ENCODE measurements at regions not wholly inside any gene's neighbourhood (a gene's known extent, or its start where the extent isn't known, plus 50 kb on each side); places are given as distances from the start of the nearest gene placed in this dataset.
"Not testable (repeated sequence)": the region's sequence is repeated elsewhere in the genome, so short reads cannot be mapped to it uniquely, and the experiment has no call there.

- not testable (repeated sequence) for H3K27ac Mint-ChIP-seq
Observed at GRCh38 chr5:90208323-90208722, 201.2 kb downstream of the CETN3 start.

GRCh38 chr5:90201923-90202322 is 207.6 kb downstream of the CETN3 start:
- H3K27me3 Mint-ChIP-seq = no peaks in the 10 kb centered on the region
- intact Hi-C loops (cut with micrococcal nuclease) = no loop called here
- H3K36me3 Mint-ChIP-seq (ENCODE audit: low read depth) = no peaks in the 10 kb centered on the region
- no peak for DNase-seq
- no peaks in the 10 kb centered on the region for H3K4me1 Mint-ChIP-seq
- H3K9me3 Mint-ChIP-seq = no peaks in the 10 kb centered on the region
- H3K4me3 Mint-ChIP-seq = no peak overlapping the region
- H3K27ac Mint-ChIP-seq = no peak overlapping the region

More at GRCh38 chr5:90208323-90208722, 201.2 kb downstream of the CETN3 start:
- H3K27me3 Mint-ChIP-seq; intact Hi-C loops (cut with micrococcal nuclease); H3K4me3 Mint-ChIP-seq; DNase-seq; H3K36me3 Mint-ChIP-seq (ENCODE audit: low read depth); H3K4me1 Mint-ChIP-seq; H3K9me3 Mint-ChIP-seq: not testable (repeated sequence)

- no peak for DNase-seq
- intact Hi-C loops (cut with micrococcal nuclease) = no loop called here
- Mint-ChIP-seq H3K27me3 (no peaks in the 10 kb centered on the region), H3K9me3 (no peaks in the 10 kb centered on the region), H3K36me3 (ENCODE audit: low read depth) (no peaks in the 10 kb centered on the region), H3K4me3 (no peak overlapping the region), H3K4me1 (no peaks in the 10 kb centered on the region), H3K27ac (no peak overlapping the region)
Observed at GRCh38 chr5:90193185-90193822, 216.3 kb downstream of the CETN3 start.

GRCh38 chr5:90191352-90192045 is 218.1 kb downstream of the CETN3 start:
- Mint-ChIP-seq H3K4me3 (no peak overlapping the region), H3K4me1 (no peaks in the 10 kb centered on the region), H3K27ac (no peak overlapping the region), H3K36me3 (ENCODE audit: low read depth) (no peaks in the 10 kb centered on the region), H3K9me3 (no peaks in the 10 kb centered on the region), H3K27me3 (no peaks in the 10 kb centered on the region)
- no peak for DNase-seq
- intact Hi-C loops (cut with micrococcal nuclease) = no loop called here

GRCh38 chr5:90185897-90186468 is 223.6 kb downstream of the CETN3 start:
- no peaks in the 10 kb centered on the region for H3K4me1 Mint-ChIP-seq
- no peaks in the 10 kb centered on the region for H3K27me3 Mint-ChIP-seq
- intact Hi-C loops (cut with micrococcal nuclease) = no loop called here
- no peak overlapping the region for H3K4me3 Mint-ChIP-seq
- H3K36me3 Mint-ChIP-seq (ENCODE audit: low read depth) = no peaks in the 10 kb centered on the region
- H3K9me3 Mint-ChIP-seq = no peaks in the 10 kb centered on the region
- no peak for DNase-seq
- H3K27ac Mint-ChIP-seq = no peak overlapping the region

- Mint-ChIP-seq H3K4me1 (no peaks in the 10 kb centered on the region), H3K4me3 (no peak overlapping the region), H3K9me3 (no peaks in the 10 kb centered on the region), H3K27me3 (no peaks in the 10 kb centered on the region), H3K36me3 (ENCODE audit: low read depth) (no peaks in the 10 kb centered on the region), H3K27ac (no peak overlapping the region)
- DNase-seq = no peak
- intact Hi-C loops (cut with micrococcal nuclease) = no loop called here
Observed at GRCh38 chr5:90184764-90185163, 224.8 kb downstream of the CETN3 start.

GRCh38 chr5:90182726-90183125 is 226.8 kb downstream of the CETN3 start:
- no peaks in the 10 kb centered on the region for H3K4me1 Mint-ChIP-seq
- H3K27me3 Mint-ChIP-seq = no peaks in the 10 kb centered on the region
- intact Hi-C loops (cut with micrococcal nuclease) = no loop called here
- H3K27ac Mint-ChIP-seq = no peak overlapping the region
- no peaks in the 10 kb centered on the region for H3K9me3 Mint-ChIP-seq
- no peak for DNase-seq
- no peaks in the 10 kb centered on the region for H3K36me3 Mint-ChIP-seq (ENCODE audit: low read depth)
- H3K4me3 Mint-ChIP-seq = no peak overlapping the region

- no peak for DNase-seq
- no peaks in the 10 kb centered on the region for H3K36me3 Mint-ChIP-seq (ENCODE audit: low read depth)
- no peak overlapping the region for H3K4me3 Mint-ChIP-seq
- H3K27me3 Mint-ChIP-seq = no peaks in the 10 kb centered on the region
- no peaks in the 10 kb centered on the region for H3K4me1 Mint-ChIP-seq
- H3K27ac Mint-ChIP-seq = no peak overlapping the region
- intact Hi-C loops (cut with micrococcal nuclease) = no loop called here
- H3K9me3 Mint-ChIP-seq = peaks cover 8% of the 10 kb centered on the region
Observed at GRCh38 chr5:90174236-90174635, 235.3 kb downstream of the CETN3 start.

- H3K27ac Mint-ChIP-seq = no peak overlapping the region
Observed at GRCh38 chr5:90173299-90174030, 236.1 kb downstream of the CETN3 start.

GRCh38 chr5:90171466-90171865 is 238.1 kb downstream of the CETN3 start:
- no peaks in the 10 kb centered on the region for H3K9me3 Mint-ChIP-seq
- no peak overlapping the region for H3K27ac Mint-ChIP-seq
- no peak for DNase-seq
- no peak overlapping the region for H3K4me3 Mint-ChIP-seq
- H3K4me1 Mint-ChIP-seq = no peaks in the 10 kb centered on the region
- H3K27me3 Mint-ChIP-seq = no peaks in the 10 kb centered on the region
- intact Hi-C loops (cut with micrococcal nuclease) = no loop called here
- H3K36me3 Mint-ChIP-seq (ENCODE audit: low read depth) = no peaks in the 10 kb centered on the region

More at GRCh38 chr5:90173299-90174030, 236.1 kb downstream of the CETN3 start:
- Mint-ChIP-seq H3K4me1 (no peaks in the 10 kb centered on the region), H3K9me3 (peaks cover 8% of the 10 kb centered on the region), H3K4me3 (no peak overlapping the region), H3K27me3 (no peaks in the 10 kb centered on the region), H3K36me3 (ENCODE audit: low read depth) (no peaks in the 10 kb centered on the region)
- no peak for DNase-seq
- intact Hi-C loops (cut with micrococcal nuclease) = no loop called here

- Mint-ChIP-seq H3K4me1 (no peaks in the 10 kb centered on the region), H3K27me3 (no peaks in the 10 kb centered on the region), H3K36me3 (ENCODE audit: low read depth) (no peaks in the 10 kb centered on the region), H3K27ac (no peak overlapping the region), H3K9me3 (no peaks in the 10 kb centered on the region), H3K4me3 (no peak overlapping the region)
- no peak for DNase-seq
- intact Hi-C loops (cut with micrococcal nuclease) = no loop called here
Observed at GRCh38 chr5:90170261-90170660, 239.3 kb downstream of the CETN3 start.

- intact Hi-C loops (cut with micrococcal nuclease) = no loop called here
Observed at GRCh38 chr5:90169078-90169477, 240.5 kb downstream of the CETN3 start.

GRCh38 chr5:90168399-90168798 is 241.2 kb downstream of the CETN3 start:
- intact Hi-C loops (cut with micrococcal nuclease) = no loop called here
- H3K4me3 Mint-ChIP-seq = no peak overlapping the region
- no peak for DNase-seq
- no peaks in the 10 kb centered on the region for H3K27me3 Mint-ChIP-seq
- no peaks in the 10 kb centered on the region for H3K4me1 Mint-ChIP-seq
- no peak overlapping the region for H3K27ac Mint-ChIP-seq
- no peaks in the 10 kb centered on the region for H3K36me3 Mint-ChIP-seq (ENCODE audit: low read depth)
- H3K9me3 Mint-ChIP-seq = no peaks in the 10 kb centered on the region

More at GRCh38 chr5:90169078-90169477, 240.5 kb downstream of the CETN3 start:
- Mint-ChIP-seq H3K36me3 (ENCODE audit: low read depth) (no peaks in the 10 kb centered on the region), H3K27me3 (no peaks in the 10 kb centered on the region), H3K9me3 (no peaks in the 10 kb centered on the region), H3K4me1 (no peaks in the 10 kb centered on the region), H3K27ac (no peak overlapping the region), H3K4me3 (no peak overlapping the region)
- no peak for DNase-seq

GRCh38 chr5:90166816-90167215 is 242.7 kb downstream of the CETN3 start:
- no peaks in the 10 kb centered on the region for H3K27me3 Mint-ChIP-seq
- no peaks in the 10 kb centered on the region for H3K36me3 Mint-ChIP-seq (ENCODE audit: low read depth)
- H3K4me3 Mint-ChIP-seq = no peak overlapping the region
- intact Hi-C loops (cut with micrococcal nuclease) = no loop called here
- H3K9me3 Mint-ChIP-seq = no peaks in the 10 kb centered on the region
- no peak for DNase-seq
- H3K27ac Mint-ChIP-seq = no peak overlapping the region
- no peaks in the 10 kb centered on the region for H3K4me1 Mint-ChIP-seq
